Osteocyte (in vitro differentiated cells): ENCODE measurements at regions not wholly inside any gene's neighbourhood (a gene's known extent, or its start where the extent isn't known, plus 50 kb on each side); places are given as distances from the start of the nearest gene placed in this dataset.

Experiments
- DNase-seq: peaks from one replicate; pipeline ENCODE4 v3.0.0; 2021; ENCODE audit warnings: mixed read lengths; ENCODE audit not compliant: unreplicated experiment; ENCODE audit errors: extremely low spot score
- H3K27ac Mint-ChIP-seq: one replicate; pipeline ENCODE4 v1.8.0; 2021; ENCODE audit warnings: mild to moderate bottlenecking, mixed read lengths; ENCODE audit not compliant: unreplicated experiment
- H3K27me3 Mint-ChIP-seq: one replicate; pipeline ENCODE4 v1.8.0; 2021; ENCODE audit warnings: mixed read lengths; ENCODE audit not compliant: unreplicated experiment
- H3K36me3 Mint-ChIP-seq: one replicate; pipeline ENCODE4 v1.8.0; 2021; ENCODE audit warnings: mixed read lengths; ENCODE audit not compliant: unreplicated experiment
- H3K4me1 Mint-ChIP-seq: one replicate; pipeline ENCODE4 v1.8.0; 2021; ENCODE audit warnings: mixed read lengths; ENCODE audit not compliant: unreplicated experiment
- H3K4me3 Mint-ChIP-seq: one replicate; pipeline ENCODE4 v1.8.0; 2021; ENCODE audit warnings: mild to moderate bottlenecking, moderate library complexity, mixed read lengths; ENCODE audit not compliant: unreplicated experiment
- H3K9me3 Mint-ChIP-seq: one replicate; pipeline ENCODE4 v1.8.0; 2021; ENCODE audit warnings: mixed read lengths; ENCODE audit not compliant: unreplicated experiment
- TF ChIP-seq, protein P1 (sequence below): fragments of 200-600 bp; sonication (generic); IDR thresholded peaks from 2 replicates; pipeline ENCODE4 v1.5.0; 2021; ENCODE audit warnings: antibody characterized with exemption, mild to moderate bottlenecking, moderate library complexity

DNA sequence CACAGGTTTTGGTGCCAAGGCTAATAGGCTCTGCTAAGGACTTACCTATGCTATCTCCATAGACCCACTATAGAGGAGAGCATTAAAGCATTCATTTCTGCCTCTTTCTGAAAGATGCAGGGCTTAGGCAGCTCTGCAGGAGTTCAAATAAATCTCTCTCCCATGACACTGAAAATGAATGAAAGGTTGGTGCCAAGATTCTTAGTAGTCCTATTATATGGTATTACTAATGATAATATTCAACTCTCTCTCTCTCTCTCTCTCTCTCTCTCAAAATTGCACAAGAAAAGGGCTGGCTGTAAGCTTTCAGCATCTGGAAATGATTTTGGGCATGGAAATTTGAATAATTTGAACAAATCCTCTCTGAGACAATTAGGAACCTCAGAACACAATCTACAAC, 433.7 kb downstream of the MBD2 start:
- Mint-ChIP-seq H3K27me3 (no peaks in the 10 kb centered on the region), H3K4me3 (no peak overlapping the region), H3K36me3 (no peaks in the 10 kb centered on the region), H3K27ac (no peak overlapping the region), H3K4me1 (no peaks in the 10 kb centered on the region), H3K9me3 (peaks cover 8% of the 10 kb centered on the region)
- DNase-seq, result no peak
- TF ChIP-seq, protein P1, sequence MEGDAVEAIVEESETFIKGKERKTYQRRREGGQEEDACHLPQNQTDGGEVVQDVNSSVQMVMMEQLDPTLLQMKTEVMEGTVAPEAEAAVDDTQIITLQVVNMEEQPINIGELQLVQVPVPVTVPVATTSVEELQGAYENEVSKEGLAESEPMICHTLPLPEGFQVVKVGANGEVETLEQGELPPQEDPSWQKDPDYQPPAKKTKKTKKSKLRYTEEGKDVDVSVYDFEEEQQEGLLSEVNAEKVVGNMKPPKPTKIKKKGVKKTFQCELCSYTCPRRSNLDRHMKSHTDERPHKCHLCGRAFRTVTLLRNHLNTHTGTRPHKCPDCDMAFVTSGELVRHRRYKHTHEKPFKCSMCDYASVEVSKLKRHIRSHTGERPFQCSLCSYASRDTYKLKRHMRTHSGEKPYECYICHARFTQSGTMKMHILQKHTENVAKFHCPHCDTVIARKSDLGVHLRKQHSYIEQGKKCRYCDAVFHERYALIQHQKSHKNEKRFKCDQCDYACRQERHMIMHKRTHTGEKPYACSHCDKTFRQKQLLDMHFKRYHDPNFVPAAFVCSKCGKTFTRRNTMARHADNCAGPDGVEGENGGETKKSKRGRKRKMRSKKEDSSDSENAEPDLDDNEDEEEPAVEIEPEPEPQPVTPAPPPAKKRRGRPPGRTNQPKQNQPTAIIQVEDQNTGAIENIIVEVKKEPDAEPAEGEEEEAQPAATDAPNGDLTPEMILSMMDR, result no peak

DNA sequence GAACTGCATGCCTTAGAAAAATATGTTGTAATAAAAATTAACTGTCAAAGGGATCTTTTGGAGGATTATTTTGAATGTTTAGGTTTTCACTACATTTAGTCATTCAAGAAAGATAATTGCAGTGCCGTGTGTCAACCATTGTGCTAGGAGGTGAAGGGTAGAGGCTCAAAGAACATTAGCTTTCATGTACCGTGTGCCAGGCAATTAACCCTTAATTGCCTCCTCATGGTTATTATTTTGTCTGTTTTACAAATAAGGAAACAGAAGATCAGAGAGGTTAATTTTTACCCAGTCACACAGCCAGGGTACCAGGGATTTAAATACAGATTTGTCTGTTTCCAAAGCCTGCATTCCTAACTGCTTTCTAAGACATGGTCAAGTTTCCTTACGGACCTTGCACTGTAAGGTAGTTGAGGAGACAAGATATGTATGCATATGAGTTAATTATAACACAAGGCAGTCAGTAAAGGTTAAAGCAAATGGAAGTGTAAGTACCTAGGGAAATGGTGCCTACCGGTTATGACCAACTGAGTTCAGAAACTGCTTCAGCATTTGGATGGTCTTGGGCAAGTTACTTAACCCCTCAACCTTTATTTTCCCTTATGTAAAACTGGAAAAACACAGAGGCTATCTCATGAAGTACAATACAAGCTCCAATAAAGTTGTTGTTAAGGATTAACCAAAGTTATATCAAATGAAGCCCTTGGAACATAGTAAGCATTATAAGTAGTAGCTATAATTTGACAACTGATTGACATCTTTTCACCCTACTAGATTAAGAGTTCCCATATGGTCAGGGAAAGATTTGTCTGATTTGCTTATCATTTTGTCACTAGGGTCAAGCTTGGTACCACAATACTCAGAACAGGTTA, 434.9 kb downstream of the MBD2 start:
- H3K27me3 Mint-ChIP-seq, result no peaks in the 10 kb centered on the region
- TF ChIP-seq, protein P1, result no peak
- peaks cover 4% of the 10 kb centered on the region for H3K9me3 Mint-ChIP-seq
- no peak for DNase-seq
- H3K4me1 Mint-ChIP-seq, result no peaks in the 10 kb centered on the region
- H3K36me3 Mint-ChIP-seq, result no peaks in the 10 kb centered on the region
- no peak overlapping the region for H3K27ac Mint-ChIP-seq
- no peak overlapping the region for H3K4me3 Mint-ChIP-seq

- Mint-ChIP-seq H3K36me3 (no peaks in the 10 kb centered on the region), H3K4me3 (no peak overlapping the region), H3K27ac (no peak overlapping the region), H3K9me3 (peaks cover 7% of the 10 kb centered on the region), H3K4me1 (no peaks in the 10 kb centered on the region), H3K27me3 (no peaks in the 10 kb centered on the region)
- TF ChIP-seq, protein P1, result no peak
- DNase-seq, result no peak
Measured at GRCh38 chr18:53785811-53786210, 438.7 kb downstream of the MBD2 start.

GRCh38 chr18:53784253-53784652, 440.2 kb downstream of the MBD2 start:
- Mint-ChIP-seq H3K4me1 (no peaks in the 10 kb centered on the region), H3K9me3 (peaks cover 7% of the 10 kb centered on the region), H3K27ac (no peak overlapping the region), H3K4me3 (no peak overlapping the region), H3K36me3 (no peaks in the 10 kb centered on the region), H3K27me3 (no peaks in the 10 kb centered on the region)
- no peak for DNase-seq
- TF ChIP-seq, protein P1, result no peak

GRCh38 chr18:53780666-53781065, 443.8 kb downstream of the MBD2 start:
- no peaks in the 10 kb centered on the region for H3K4me1 Mint-ChIP-seq
- no peaks in the 10 kb centered on the region for H3K36me3 Mint-ChIP-seq
- peaks cover 19% of the 10 kb centered on the region for H3K9me3 Mint-ChIP-seq
- no peaks in the 10 kb centered on the region for H3K27me3 Mint-ChIP-seq
- TF ChIP-seq, protein P1, result no peak
- no peak overlapping the region for H3K27ac Mint-ChIP-seq
- DNase-seq, result no peak
- no peak overlapping the region for H3K4me3 Mint-ChIP-seq
